CD4-positive, alpha-beta T cell treated with Interleukin-15 for 1 hour (primary cell): ENCODE measurements at regions not wholly inside any gene's neighbourhood (a gene's known extent, or its start where the extent isn't known, plus 50 kb on each side); places are given as distances from the start of the nearest gene placed in this dataset.
"Not testable (repeated sequence)": the region's sequence is repeated elsewhere in the genome, so short reads cannot be mapped to it uniquely, and the experiment has no call there.

Experiments
- DNase-seq: peaks from one replicate; pipeline ENCODE4 v3.0.0-alpha.2; 2020

GRCh38 chr16:72590151-72590937, 418.4 kb upstream of the PMFBP1 start:
- no peak for DNase-seq

- DNase-seq = no peak
These were observed 416.6 kb upstream of the PMFBP1 start for GRCh38 chr16:72588551-72588950.

GRCh38 chr16:72578061-72578460, 406.1 kb upstream of the PMFBP1 start:
- not testable (repeated sequence) for DNase-seq

- DNase-seq = no peak
These were observed 404.2 kb upstream of the PMFBP1 start for GRCh38 chr16:72576189-72576588.

- no peak for DNase-seq
These were observed 397.7 kb upstream of the PMFBP1 start for GRCh38 chr16:72569677-72570076.

DNA sequence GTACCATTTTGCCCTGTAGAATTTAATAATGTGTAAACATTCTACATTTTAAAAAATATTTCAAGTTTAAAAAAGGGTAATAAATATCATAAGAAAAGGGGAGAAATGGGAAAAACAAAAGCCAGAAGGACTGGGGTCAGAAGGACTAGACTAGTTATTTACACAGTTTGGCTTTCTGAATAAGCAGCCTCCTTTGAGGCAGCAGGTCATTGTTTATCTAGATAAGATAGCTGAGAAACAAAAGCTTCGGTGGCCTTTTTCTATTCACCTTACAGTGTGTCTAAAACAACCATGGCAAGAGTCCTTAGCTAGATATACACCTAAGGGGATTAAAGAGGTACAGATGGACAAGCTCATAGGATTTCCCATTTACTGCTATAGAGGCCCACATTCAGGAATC, 396.5 kb upstream of the PMFBP1 start:
- no peak for DNase-seq

DNA sequence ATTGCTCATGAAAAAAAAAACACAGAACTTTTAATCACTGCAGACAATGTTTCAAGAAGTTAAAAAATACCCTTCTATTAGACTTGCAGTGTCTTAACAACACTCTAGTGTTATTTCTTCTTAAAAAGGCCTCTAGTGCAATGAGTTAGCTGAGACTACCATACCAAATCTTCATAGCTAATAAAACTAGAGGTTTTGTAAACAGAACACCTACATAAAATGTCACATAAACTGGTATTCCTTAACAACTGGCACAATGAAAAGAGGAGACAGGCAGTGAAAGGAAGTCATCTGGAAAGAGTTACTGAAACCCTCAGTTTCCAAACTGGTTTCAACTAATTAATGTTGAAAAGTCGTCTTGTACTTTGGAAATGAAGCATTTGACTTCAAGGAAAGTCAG, 394.2 kb upstream of the PMFBP1 start:
- DNase-seq = no peak

- no peak for DNase-seq
These were observed 393.2 kb upstream of the PMFBP1 start for GRCh38 chr16:72565106-72565505.

GRCh38 chr16:72560617-72561016, 388.7 kb upstream of the PMFBP1 start:
- DNase-seq = no peak

DNA sequence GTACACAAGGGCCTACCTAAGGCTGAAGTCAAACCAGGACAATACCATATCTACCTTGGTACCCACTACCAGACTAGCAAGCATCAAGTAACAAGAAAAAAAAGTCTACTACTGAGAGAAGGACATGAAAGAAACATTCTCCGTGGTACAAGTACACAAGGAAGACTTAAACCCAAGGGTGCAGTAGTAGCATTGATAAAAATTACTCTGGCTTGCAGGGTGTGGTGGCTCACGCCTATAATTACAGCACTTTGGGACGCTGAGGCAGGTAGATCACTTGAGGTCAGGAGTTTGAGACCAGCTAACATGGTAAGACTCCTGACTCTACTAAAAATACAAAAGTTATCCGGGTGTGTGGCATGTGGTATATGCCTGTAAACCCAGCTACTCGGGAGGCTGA, 386.5 kb upstream of the PMFBP1 start:
- DNase-seq = no peak

DNA sequence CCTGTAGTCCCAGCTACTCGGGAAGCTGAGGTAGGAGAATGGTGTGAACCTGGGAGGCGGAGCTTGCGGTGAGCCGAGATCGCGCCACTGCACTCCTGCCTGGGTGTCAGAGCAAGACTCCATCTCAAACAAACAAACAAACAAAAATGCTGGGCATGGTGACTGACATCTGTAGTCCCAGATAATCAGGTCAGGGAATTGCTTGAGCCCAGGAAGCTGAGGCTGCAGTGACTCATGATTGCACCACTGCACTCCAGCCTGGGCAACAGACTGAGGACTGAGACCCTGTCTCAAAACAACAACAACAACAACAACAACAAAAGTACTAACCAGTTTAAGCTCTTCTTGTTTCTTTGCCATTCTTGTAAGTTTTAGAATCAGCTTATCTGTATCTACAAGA, 383.0 kb upstream of the PMFBP1 start:
- DNase-seq = no peak

DNA sequence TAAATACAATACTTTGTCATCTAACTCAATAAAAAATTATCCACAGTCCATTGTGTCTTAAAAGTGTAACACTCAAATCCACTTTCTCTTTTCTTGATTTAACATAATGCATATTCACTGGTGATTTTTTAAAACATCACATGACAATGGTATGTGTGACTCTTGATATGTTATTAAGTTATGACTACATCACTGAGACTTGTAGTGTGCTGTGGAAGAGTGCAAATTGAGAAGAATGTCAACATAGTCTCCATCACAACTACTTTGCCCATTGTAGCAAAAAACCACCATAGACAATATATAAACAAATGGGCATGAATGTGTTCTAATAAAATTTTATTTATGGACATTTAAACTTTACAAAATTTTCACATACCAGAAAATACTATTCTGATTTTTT, 380.7 kb upstream of the PMFBP1 start:
- no peak for DNase-seq

DNA sequence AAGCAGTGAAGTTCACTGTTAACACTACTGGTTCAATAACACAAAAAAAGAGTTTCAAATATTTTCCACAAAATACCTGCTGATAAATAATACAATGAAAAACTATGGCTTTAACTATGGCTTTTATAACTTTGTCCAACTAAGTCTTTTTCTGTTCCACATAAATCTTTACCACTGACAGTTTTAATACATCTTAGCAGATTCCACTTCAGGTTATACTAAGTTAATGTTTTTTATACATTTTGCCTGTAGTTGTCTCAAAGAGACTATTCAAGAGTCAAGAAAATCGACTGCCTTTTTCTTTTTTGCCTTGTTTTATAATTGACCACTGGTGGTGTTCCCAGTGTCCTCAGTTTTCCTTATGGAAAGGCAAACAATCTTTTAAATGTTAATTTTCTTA, 379.7 kb upstream of the PMFBP1 start:
- no peak for DNase-seq

- no peak for DNase-seq
These were observed 377.9 kb upstream of the PMFBP1 start for GRCh38 chr16:72549878-72550277.

GRCh38 chr16:72542102-72542501, 370.1 kb upstream of the PMFBP1 start:
- no peak for DNase-seq

DNA sequence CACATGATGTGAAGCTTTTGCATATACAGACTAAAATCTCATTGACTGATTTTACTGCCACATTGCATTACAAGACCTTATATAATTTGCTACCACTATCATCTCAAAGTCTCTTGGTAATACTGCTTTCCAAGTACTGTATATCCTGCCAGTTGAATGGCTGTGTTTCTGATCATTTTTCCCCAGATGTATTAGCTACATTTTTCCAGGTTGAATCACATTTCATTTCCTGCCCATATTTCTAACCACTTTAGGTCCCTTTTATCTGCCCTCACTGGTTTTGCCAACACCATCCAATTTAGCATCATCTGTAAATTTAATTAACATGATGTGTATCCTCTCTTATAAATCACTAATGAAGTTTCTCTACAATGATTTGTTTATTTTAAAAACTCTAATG, 365.7 kb upstream of the PMFBP1 start:
- no peak for DNase-seq

GRCh38 chr16:72536723-72537435, 364.9 kb upstream of the PMFBP1 start:
- no peak for DNase-seq

DNA sequence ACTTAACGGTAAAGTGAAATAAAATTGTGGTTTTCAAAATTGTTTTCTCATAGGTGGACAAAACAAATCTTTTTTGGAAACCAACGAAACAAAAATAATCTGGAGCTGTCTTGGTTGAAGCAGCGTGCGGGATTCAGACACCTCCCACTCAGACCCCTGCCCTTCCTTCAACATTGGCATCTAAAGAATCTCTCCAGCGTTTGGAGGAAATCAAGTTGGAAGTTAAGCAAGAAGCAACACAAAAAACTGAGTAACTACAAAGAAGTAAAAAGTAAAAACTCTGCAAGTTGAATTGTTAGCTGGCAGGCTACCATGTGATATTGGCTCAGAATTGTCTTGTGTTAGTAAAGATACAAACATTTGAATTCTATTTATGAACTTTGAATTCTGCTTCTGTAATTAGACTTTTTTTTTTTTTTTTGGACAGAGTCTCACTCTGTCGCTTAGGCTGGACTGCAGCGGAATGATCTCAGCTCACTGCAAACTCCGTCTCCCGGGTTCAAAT, 361.0 kb upstream of the PMFBP1 start:
- no peak for DNase-seq

GRCh38 chr16:72530434-72530833, 358.5 kb upstream of the PMFBP1 start:
- DNase-seq = no peak

GRCh38 chr16:72523087-72523486, 351.1 kb upstream of the PMFBP1 start:
- no peak for DNase-seq

DNA sequence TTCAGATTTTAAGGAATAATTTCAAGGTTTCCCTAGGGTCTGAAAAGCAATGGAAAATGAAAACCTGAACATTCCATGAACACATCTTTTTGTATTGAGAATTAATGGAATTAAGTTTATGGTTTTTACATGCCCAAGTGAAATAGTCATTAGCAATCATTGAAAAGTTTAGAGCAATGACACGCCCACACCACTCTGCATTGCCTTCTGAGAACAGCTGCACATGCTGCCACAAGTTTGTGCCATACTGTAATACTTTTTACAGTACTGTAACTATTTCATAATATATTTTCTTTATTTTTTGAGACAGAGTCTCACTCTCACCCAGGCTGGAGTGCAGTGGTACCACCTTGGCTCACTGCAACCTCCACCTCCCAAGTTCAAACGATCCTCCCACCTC, 345.2 kb upstream of the PMFBP1 start:
- DNase-seq = no peak

GRCh38 chr16:72511171-72511570, 339.2 kb upstream of the PMFBP1 start:
- no peak for DNase-seq

DNA sequence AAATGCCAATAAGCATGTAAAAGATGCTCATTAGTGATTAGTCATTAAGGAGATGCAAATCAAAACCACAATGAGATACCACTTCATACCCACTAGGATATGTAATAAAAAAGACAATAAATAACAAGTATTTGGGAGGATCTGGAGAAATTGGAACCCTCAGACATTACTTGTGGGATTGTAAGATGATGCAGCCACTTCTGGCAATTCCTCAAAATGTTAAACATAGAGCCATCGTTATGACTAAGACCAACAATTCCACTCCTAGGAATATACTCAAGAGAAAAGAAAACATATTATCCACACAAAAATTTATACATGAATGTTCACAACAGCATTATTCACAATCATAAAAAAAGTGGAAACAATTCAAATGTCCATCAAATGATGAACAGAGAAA, 336.2 kb upstream of the PMFBP1 start:
- DNase-seq = no peak

GRCh38 chr16:72502594-72503005, 330.6 kb upstream of the PMFBP1 start:
- no peak for DNase-seq
